ENCODE measurements at regions not wholly inside any gene's neighbourhood (a gene's known extent, or its start where the extent isn't known, plus 50 kb on each side); places are given as distances from the start of the nearest gene placed in this dataset.

- H3K27me3 ChIP-seq (ENCODE audit: control insufficient read depth in 1 of 2, insufficient read depth in 2 of 2, low read length in 2 of 2) = no peaks in the 10 kb centered on the region
- no peak overlapping the region for H3K27ac ChIP-seq (ENCODE audit: low read depth, low read length)
- H3K4me1 ChIP-seq (ENCODE audit: insufficient read depth, low read length) = peaks cover 5% of the 10 kb centered on the region
- H3K9ac ChIP-seq (ENCODE audit: low read length) = no peak overlapping the region
- peaks cover 4% of the 10 kb centered on the region for H3K36me3 ChIP-seq (ENCODE audit: insufficient read depth, low read length)
- H3K4me3 ChIP-seq (ENCODE audit: low read depth in 1 of 2, low read length in 2 of 2) = no peak overlapping the region
- no peaks in the 10 kb centered on the region for H3K9me3 ChIP-seq (ENCODE audit: low read length)
These were observed 289.7 kb upstream of the TPM1 start for GRCh38 chr15:62752657-62753517.

GRCh38 chr15:62753518-62754221 lies 288.9 kb upstream of the TPM1 start:
- Histone ChIP-seq H3K9me3 (ENCODE audit: low read length) (no peaks in the 10 kb centered on the region), H3K27me3 (ENCODE audit: control insufficient read depth in 1 of 2, insufficient read depth in 2 of 2, low read length in 2 of 2) (no peaks in the 10 kb centered on the region), H3K9ac (ENCODE audit: low read length) (no peak overlapping the region), H3K27ac (ENCODE audit: low read depth, low read length) (no peak overlapping the region), H3K36me3 (ENCODE audit: insufficient read depth, low read length) (peaks cover 4% of the 10 kb centered on the region), H3K4me1 (ENCODE audit: insufficient read depth, low read length) (peaks cover 13% of the 10 kb centered on the region), H3K4me3 (ENCODE audit: low read depth in 1 of 2, low read length in 2 of 2) (no peak overlapping the region)

GRCh38 chr15:62756326-62756994 lies 286.1 kb upstream of the TPM1 start:
- Histone ChIP-seq H3K9ac (ENCODE audit: low read length) (no peak overlapping the region), H3K36me3 (ENCODE audit: insufficient read depth, low read length) (peaks cover 5% of the 10 kb centered on the region), H3K27me3 (ENCODE audit: control insufficient read depth in 1 of 2, insufficient read depth in 2 of 2, low read length in 2 of 2) (no peaks in the 10 kb centered on the region), H3K27ac (ENCODE audit: low read depth, low read length) (no peak overlapping the region), H3K4me3 (ENCODE audit: low read depth in 1 of 2, low read length in 2 of 2) (no peak overlapping the region), H3K9me3 (ENCODE audit: low read length) (no peaks in the 10 kb centered on the region), H3K4me1 (ENCODE audit: insufficient read depth, low read length) (peaks cover 20% of the 10 kb centered on the region)

GRCh38 chr15:62756995-62757360 lies 285.6 kb upstream of the TPM1 start:
- H3K4me1 ChIP-seq (ENCODE audit: insufficient read depth, low read length) = peaks cover 20% of the 10 kb centered on the region
- no peak overlapping the region for H3K9ac ChIP-seq (ENCODE audit: low read length)
- no peak overlapping the region for H3K4me3 ChIP-seq (ENCODE audit: low read depth in 1 of 2, low read length in 2 of 2)
- no peak overlapping the region for H3K27ac ChIP-seq (ENCODE audit: low read depth, low read length)
- no peaks in the 10 kb centered on the region for H3K27me3 ChIP-seq (ENCODE audit: control insufficient read depth in 1 of 2, insufficient read depth in 2 of 2, low read length in 2 of 2)
- H3K9me3 ChIP-seq (ENCODE audit: low read length) = no peaks in the 10 kb centered on the region
- peaks cover 10% of the 10 kb centered on the region for H3K36me3 ChIP-seq (ENCODE audit: insufficient read depth, low read length)

- H3K27ac ChIP-seq (ENCODE audit: low read depth, low read length) = no peak overlapping the region
- no peaks in the 10 kb centered on the region for H3K9me3 ChIP-seq (ENCODE audit: low read length)
- no peak overlapping the region for H3K9ac ChIP-seq (ENCODE audit: low read length)
- H3K36me3 ChIP-seq (ENCODE audit: insufficient read depth, low read length) = peaks cover 15% of the 10 kb centered on the region
- H3K4me3 ChIP-seq (ENCODE audit: low read depth in 1 of 2, low read length in 2 of 2) = no peak overlapping the region
- H3K4me1 ChIP-seq (ENCODE audit: insufficient read depth, low read length) = peaks cover 20% of the 10 kb centered on the region
- H3K27me3 ChIP-seq (ENCODE audit: control insufficient read depth in 1 of 2, insufficient read depth in 2 of 2, low read length in 2 of 2) = no peaks in the 10 kb centered on the region
These were observed 285.0 kb upstream of the TPM1 start for GRCh38 chr15:62757535-62757934.

- Histone ChIP-seq H3K9me3 (ENCODE audit: low read length) (no peaks in the 10 kb centered on the region), H3K36me3 (ENCODE audit: insufficient read depth, low read length) (peaks cover 18% of the 10 kb centered on the region), H3K27me3 (ENCODE audit: control insufficient read depth in 1 of 2, insufficient read depth in 2 of 2, low read length in 2 of 2) (no peaks in the 10 kb centered on the region), H3K27ac (ENCODE audit: low read depth, low read length) (peak overlapping the region; percentile 56), H3K4me3 (ENCODE audit: low read depth in 1 of 2, low read length in 2 of 2) (no peak overlapping the region), H3K4me1 (ENCODE audit: insufficient read depth, low read length) (peaks cover 20% of the 10 kb centered on the region), H3K9ac (ENCODE audit: low read length) (no peak overlapping the region)
These were observed 284.2 kb upstream of the TPM1 start for GRCh38 chr15:62758126-62758951.

- no peak overlapping the region for H3K9ac ChIP-seq (ENCODE audit: low read length)
- H3K4me1 ChIP-seq (ENCODE audit: insufficient read depth, low read length) = peaks cover 20% of the 10 kb centered on the region
- H3K27ac ChIP-seq (ENCODE audit: low read depth, low read length) = peak overlapping the region; percentile 56
- peaks cover 18% of the 10 kb centered on the region for H3K36me3 ChIP-seq (ENCODE audit: insufficient read depth, low read length)
- no peak overlapping the region for H3K4me3 ChIP-seq (ENCODE audit: low read depth in 1 of 2, low read length in 2 of 2)
- H3K9me3 ChIP-seq (ENCODE audit: low read length) = no peaks in the 10 kb centered on the region
- H3K27me3 ChIP-seq (ENCODE audit: control insufficient read depth in 1 of 2, insufficient read depth in 2 of 2, low read length in 2 of 2) = no peaks in the 10 kb centered on the region
These were observed 283.6 kb upstream of the TPM1 start for GRCh38 chr15:62758952-62759349.

- H3K9ac ChIP-seq (ENCODE audit: low read length) = no peak overlapping the region
- H3K4me3 ChIP-seq (ENCODE audit: low read depth in 1 of 2, low read length in 2 of 2) = no peak overlapping the region
- no peak overlapping the region for H3K27ac ChIP-seq (ENCODE audit: low read depth, low read length)
- H3K9me3 ChIP-seq (ENCODE audit: low read length) = no peaks in the 10 kb centered on the region
- H3K36me3 ChIP-seq (ENCODE audit: insufficient read depth, low read length) = peaks cover 15% of the 10 kb centered on the region
- peaks cover 20% of the 10 kb centered on the region for H3K4me1 ChIP-seq (ENCODE audit: insufficient read depth, low read length)
- no peaks in the 10 kb centered on the region for H3K27me3 ChIP-seq (ENCODE audit: control insufficient read depth in 1 of 2, insufficient read depth in 2 of 2, low read length in 2 of 2)
These were observed 282.0 kb upstream of the TPM1 start for GRCh38 chr15:62760538-62760937.

GRCh38 chr15:62765916-62766315 lies 276.6 kb upstream of the TPM1 start:
- Histone ChIP-seq H3K27ac (ENCODE audit: low read depth, low read length) (no peak overlapping the region), H3K9ac (ENCODE audit: low read length) (no peak overlapping the region), H3K9me3 (ENCODE audit: low read length) (no peaks in the 10 kb centered on the region), H3K4me1 (ENCODE audit: insufficient read depth, low read length) (no peaks in the 10 kb centered on the region), H3K36me3 (ENCODE audit: insufficient read depth, low read length) (peaks cover 24% of the 10 kb centered on the region), H3K4me3 (ENCODE audit: low read depth in 1 of 2, low read length in 2 of 2) (no peak overlapping the region), H3K27me3 (ENCODE audit: control insufficient read depth in 1 of 2, insufficient read depth in 2 of 2, low read length in 2 of 2) (no peaks in the 10 kb centered on the region)

- H3K9ac ChIP-seq (ENCODE audit: low read length) = no peak overlapping the region
- H3K27ac ChIP-seq (ENCODE audit: low read depth, low read length) = no peak overlapping the region
- H3K4me3 ChIP-seq (ENCODE audit: low read depth in 1 of 2, low read length in 2 of 2) = no peak overlapping the region
- H3K9me3 ChIP-seq (ENCODE audit: low read length) = no peaks in the 10 kb centered on the region
- H3K4me1 ChIP-seq (ENCODE audit: insufficient read depth, low read length) = no peaks in the 10 kb centered on the region
- H3K27me3 ChIP-seq (ENCODE audit: control insufficient read depth in 1 of 2, insufficient read depth in 2 of 2, low read length in 2 of 2) = no peaks in the 10 kb centered on the region
- peaks cover 21% of the 10 kb centered on the region for H3K36me3 ChIP-seq (ENCODE audit: insufficient read depth, low read length)
These were observed 275.9 kb upstream of the TPM1 start for GRCh38 chr15:62766599-62766998.

- H3K36me3 ChIP-seq (ENCODE audit: insufficient read depth, low read length) = peaks cover 19% of the 10 kb centered on the region
- no peak overlapping the region for H3K4me3 ChIP-seq (ENCODE audit: low read depth in 1 of 2, low read length in 2 of 2)
- H3K9me3 ChIP-seq (ENCODE audit: low read length) = no peaks in the 10 kb centered on the region
- no peaks in the 10 kb centered on the region for H3K4me1 ChIP-seq (ENCODE audit: insufficient read depth, low read length)
- H3K27me3 ChIP-seq (ENCODE audit: control insufficient read depth in 1 of 2, insufficient read depth in 2 of 2, low read length in 2 of 2) = no peaks in the 10 kb centered on the region
- H3K9ac ChIP-seq (ENCODE audit: low read length) = no peak overlapping the region
- H3K27ac ChIP-seq (ENCODE audit: low read depth, low read length) = no peak overlapping the region
These were observed 272.9 kb upstream of the TPM1 start for GRCh38 chr15:62769604-62770003.
